ENCODE measurements at regions not wholly inside any gene's neighbourhood (a gene's known extent, or its start where the extent isn't known, plus 50 kb on each side); places are given as distances from the start of the nearest gene placed in this dataset.

DNA sequence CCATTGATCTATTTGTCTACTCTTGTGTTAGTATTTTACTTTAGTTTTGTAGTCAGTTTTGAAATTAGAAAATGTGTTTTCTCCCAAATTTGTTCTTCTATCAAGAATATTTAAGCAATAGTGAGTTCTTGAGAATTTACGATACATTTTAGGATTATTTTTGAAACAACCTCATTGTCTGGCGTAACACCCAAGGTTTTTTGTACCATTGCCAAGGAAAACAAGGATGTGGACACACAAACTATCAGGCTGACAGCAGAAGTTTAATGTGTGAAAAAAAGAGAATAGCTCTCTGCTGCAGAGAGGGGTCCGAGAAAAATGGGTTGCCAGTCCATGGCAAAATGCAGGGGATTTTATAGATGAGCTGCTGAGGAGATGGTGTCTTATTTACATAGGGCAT is 865.1 kb upstream of the CNTN5 start:
- no peaks in the 10 kb centered on the region for H3K36me3 ChIP-seq
- H3K27me3 ChIP-seq: no peaks in the 10 kb centered on the region
- H3K9me3 ChIP-seq: peaks cover 3 to 7% of the 10 kb centered on the region in 2 donors
- H3K4me1 ChIP-seq: no peaks in the 10 kb centered on the region
- no peak overlapping the region for H3K4me3 ChIP-seq
- no peak for TF ChIP-seq POLR2A (IDR thresholded peaks at IDR 0.05)
- TF ChIP-seq POLR2AphosphoS5 (IDR thresholded peaks at IDR 0.05): no peak
- no peak for TF ChIP-seq CTCF (IDR thresholded peaks at IDR 0.05)
- H3K27ac ChIP-seq: no peak overlapping the region
- no peak for DNase-seq (ENCODE audit: low spot score in 2 of 2)
- intact Hi-C loops (cut with DNase I; ENCODE audit: low total_unique reads): no loop called here

- no peak for TF ChIP-seq CTCF (IDR thresholded peaks at IDR 0.05)
- TF ChIP-seq POLR2A (IDR thresholded peaks at IDR 0.05): no peak
- no peak for TF ChIP-seq POLR2AphosphoS5 (IDR thresholded peaks at IDR 0.05)
- Histone ChIP-seq H3K4me3 (no peak overlapping the region), H3K4me1 (no peaks in the 10 kb centered on the region), H3K27ac (no peak overlapping the region), H3K9me3 (peaks cover 0 to 2% of the 10 kb centered on the region in 2 donors), H3K36me3 (no peaks in the 10 kb centered on the region), H3K27me3 (no peaks in the 10 kb centered on the region)
- intact Hi-C loops (cut with DNase I; ENCODE audit: low total_unique reads): no loop called here
- DNase-seq (ENCODE audit: low spot score in 2 of 2): no peak
These were observed 842.8 kb upstream of the CNTN5 start for GRCh38 chr11:98177925-98178324.

DNA sequence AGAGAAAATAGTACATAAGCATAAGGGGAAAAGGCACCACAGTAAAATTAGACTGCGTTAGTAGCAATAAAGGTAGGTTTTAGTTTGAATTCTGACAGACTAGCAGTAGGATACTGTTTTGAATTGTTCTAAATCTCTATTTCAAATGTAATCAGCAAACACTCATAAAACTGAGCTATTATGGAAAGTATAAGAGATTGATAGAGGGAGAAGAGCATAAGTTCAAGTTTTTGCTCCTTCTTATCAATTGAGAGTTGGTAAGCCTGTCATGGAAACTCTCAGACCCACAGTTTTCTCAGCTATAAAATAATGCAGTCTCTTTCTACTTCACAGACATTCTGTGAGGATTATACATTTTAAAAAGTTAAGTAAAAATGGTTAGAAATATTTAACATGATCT is 840.2 kb upstream of the CNTN5 start:
- Histone ChIP-seq H3K27me3 (no peaks in the 10 kb centered on the region), H3K36me3 (no peaks in the 10 kb centered on the region), H3K4me3 (no peak overlapping the region), H3K4me1 (no peaks in the 10 kb centered on the region), H3K9me3 (peaks cover 3% of the 10 kb centered on the region in 2 donors), H3K27ac (no peak overlapping the region)
- TF ChIP-seq POLR2A (IDR thresholded peaks at IDR 0.05) (no peak), POLR2AphosphoS5 (IDR thresholded peaks at IDR 0.05) (no peak), CTCF (IDR thresholded peaks at IDR 0.05) (no peak)
- DNase-seq (ENCODE audit: low spot score in 2 of 2): no peak
- intact Hi-C loops (cut with DNase I; ENCODE audit: low total_unique reads): no loop called here

GRCh38 chr11:98180921-98181320 is 839.8 kb upstream of the CNTN5 start:
- no peak for DNase-seq (ENCODE audit: low spot score in 2 of 2)
- no peak overlapping the region for H3K27ac ChIP-seq
- TF ChIP-seq POLR2AphosphoS5 (IDR thresholded peaks at IDR 0.05) (no peak), CTCF (IDR thresholded peaks at IDR 0.05) (no peak), POLR2A (IDR thresholded peaks at IDR 0.05) (no peak)
- no peaks in the 10 kb centered on the region for H3K36me3 ChIP-seq
- intact Hi-C loops (cut with DNase I; ENCODE audit: low total_unique reads): no loop called here
- peaks cover 4 to 5% of the 10 kb centered on the region in 2 donors for H3K9me3 ChIP-seq
- H3K4me3 ChIP-seq: no peak overlapping the region
- H3K27me3 ChIP-seq: no peaks in the 10 kb centered on the region
- H3K4me1 ChIP-seq: no peaks in the 10 kb centered on the region

- DNase-seq (ENCODE audit: low spot score in 2 of 2): no peak
- Histone ChIP-seq H3K4me1 (no peaks in the 10 kb centered on the region), H3K27me3 (no peaks in the 10 kb centered on the region), H3K9me3 (peaks cover 4 to 5% of the 10 kb centered on the region in 2 donors), H3K4me3 (no peak overlapping the region), H3K27ac (no peak overlapping the region), H3K36me3 (no peaks in the 10 kb centered on the region)
- intact Hi-C loops (cut with DNase I; ENCODE audit: low total_unique reads): no loop called here
- TF ChIP-seq POLR2AphosphoS5 (IDR thresholded peaks at IDR 0.05) (no peak), POLR2A (IDR thresholded peaks at IDR 0.05) (no peak), CTCF (IDR thresholded peaks at IDR 0.05) (no peak)
These were observed 837.7 kb upstream of the CNTN5 start for GRCh38 chr11:98183034-98183433.

Data from breast epithelium (tissue), 4 donors.